ENCODE measurements at regions not wholly inside any gene's neighbourhood (a gene's known extent, or its start where the extent isn't known, plus 50 kb on each side); places are given as distances from the start of the nearest gene placed in this dataset.

DNA sequence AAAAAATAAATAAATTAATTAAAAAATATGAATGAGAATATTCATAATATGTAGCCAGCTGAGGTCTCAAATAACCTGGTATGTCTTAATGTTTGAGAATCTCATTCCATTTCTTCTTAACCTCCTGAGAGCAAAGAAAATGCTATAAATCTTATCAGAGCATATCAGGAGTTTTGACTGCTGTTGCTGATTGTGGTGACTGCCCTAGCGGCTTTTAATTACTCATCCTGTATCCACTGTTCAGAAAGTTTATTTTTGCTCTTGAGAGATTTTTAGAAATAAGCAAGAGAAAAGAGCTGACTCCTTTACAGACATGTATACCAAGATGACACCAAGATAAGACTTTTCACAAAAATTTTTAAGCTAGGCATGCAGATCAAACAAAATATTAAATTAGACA is 454.8 kb upstream of the CBLB start:
- H3K4me3 ChIP-seq (ENCODE audit: low read depth, low read length): no peak overlapping the region
- TF ChIP-seq, protein P1, sequence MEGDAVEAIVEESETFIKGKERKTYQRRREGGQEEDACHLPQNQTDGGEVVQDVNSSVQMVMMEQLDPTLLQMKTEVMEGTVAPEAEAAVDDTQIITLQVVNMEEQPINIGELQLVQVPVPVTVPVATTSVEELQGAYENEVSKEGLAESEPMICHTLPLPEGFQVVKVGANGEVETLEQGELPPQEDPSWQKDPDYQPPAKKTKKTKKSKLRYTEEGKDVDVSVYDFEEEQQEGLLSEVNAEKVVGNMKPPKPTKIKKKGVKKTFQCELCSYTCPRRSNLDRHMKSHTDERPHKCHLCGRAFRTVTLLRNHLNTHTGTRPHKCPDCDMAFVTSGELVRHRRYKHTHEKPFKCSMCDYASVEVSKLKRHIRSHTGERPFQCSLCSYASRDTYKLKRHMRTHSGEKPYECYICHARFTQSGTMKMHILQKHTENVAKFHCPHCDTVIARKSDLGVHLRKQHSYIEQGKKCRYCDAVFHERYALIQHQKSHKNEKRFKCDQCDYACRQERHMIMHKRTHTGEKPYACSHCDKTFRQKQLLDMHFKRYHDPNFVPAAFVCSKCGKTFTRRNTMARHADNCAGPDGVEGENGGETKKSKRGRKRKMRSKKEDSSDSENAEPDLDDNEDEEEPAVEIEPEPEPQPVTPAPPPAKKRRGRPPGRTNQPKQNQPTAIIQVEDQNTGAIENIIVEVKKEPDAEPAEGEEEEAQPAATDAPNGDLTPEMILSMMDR (IDR thresholded peaks at IDR 0.05; ENCODE audit: borderline replicate concordance, insufficient read depth, low read depth, low read length): no peak

- H3K4me3 ChIP-seq (ENCODE audit: low read depth, low read length): no peak overlapping the region
- TF ChIP-seq, protein P1 (IDR thresholded peaks at IDR 0.05; ENCODE audit: borderline replicate concordance, insufficient read depth, low read depth, low read length): no peak
Measured at GRCh38 chr3:106326941-106327695, 458.3 kb upstream of the CBLB start.

DNA sequence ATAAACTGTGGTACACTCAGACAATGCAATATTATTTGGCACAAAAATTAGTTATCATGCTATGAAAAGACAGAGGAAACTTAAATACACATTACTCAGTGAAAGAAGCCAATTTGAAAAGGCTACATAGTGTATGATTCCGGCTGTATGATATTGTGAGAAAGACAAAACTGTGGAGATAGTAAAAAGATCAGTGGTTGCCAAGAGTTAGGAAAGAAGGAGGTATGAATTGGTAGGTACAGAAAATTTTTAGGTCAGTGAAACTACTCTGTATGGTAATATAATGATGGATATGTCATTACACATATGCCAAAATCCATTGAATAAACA is 458.8 kb upstream of the CBLB start:
- H3K4me3 ChIP-seq (ENCODE audit: low read depth, low read length): no peak overlapping the region
- TF ChIP-seq, protein P1 (IDR thresholded peaks at IDR 0.05; ENCODE audit: borderline replicate concordance, insufficient read depth, low read depth, low read length): no peak

- TF ChIP-seq, protein P1 (IDR thresholded peaks at IDR 0.05; ENCODE audit: borderline replicate concordance, insufficient read depth, low read depth, low read length): no peak
- H3K4me3 ChIP-seq (ENCODE audit: low read depth, low read length): no peak overlapping the region
Measured at GRCh38 chr3:106328224-106328623, 459.4 kb upstream of the CBLB start.

- TF ChIP-seq, protein P1 (IDR thresholded peaks at IDR 0.05; ENCODE audit: borderline replicate concordance, insufficient read depth, low read depth, low read length): no peak
Measured at GRCh38 chr3:106329521-106329920, 460.7 kb upstream of the CBLB start.

GRCh38 chr3:106331636-106332035 is 462.8 kb upstream of the CBLB start:
- TF ChIP-seq, protein P1 (IDR thresholded peaks at IDR 0.05; ENCODE audit: borderline replicate concordance, insufficient read depth, low read depth, low read length): no peak

More at GRCh38 chr3:106329521-106329920, 460.7 kb upstream of the CBLB start:
- no peak overlapping the region for H3K4me3 ChIP-seq (ENCODE audit: low read depth, low read length)

GRCh38 chr3:106332129-106332528 is 463.3 kb upstream of the CBLB start:
- TF ChIP-seq, protein P1 (IDR thresholded peaks at IDR 0.05; ENCODE audit: borderline replicate concordance, insufficient read depth, low read depth, low read length): no peak
- no peak overlapping the region for H3K4me3 ChIP-seq (ENCODE audit: low read depth, low read length)

More at GRCh38 chr3:106331636-106332035, 462.8 kb upstream of the CBLB start:
- H3K4me3 ChIP-seq (ENCODE audit: low read depth, low read length): no peak overlapping the region
